ENCODE measurements at regions not wholly inside any gene's neighbourhood (a gene's known extent, or its start where the extent isn't known, plus 50 kb on each side); places are given as distances from the start of the nearest gene placed in this dataset.

DNA sequence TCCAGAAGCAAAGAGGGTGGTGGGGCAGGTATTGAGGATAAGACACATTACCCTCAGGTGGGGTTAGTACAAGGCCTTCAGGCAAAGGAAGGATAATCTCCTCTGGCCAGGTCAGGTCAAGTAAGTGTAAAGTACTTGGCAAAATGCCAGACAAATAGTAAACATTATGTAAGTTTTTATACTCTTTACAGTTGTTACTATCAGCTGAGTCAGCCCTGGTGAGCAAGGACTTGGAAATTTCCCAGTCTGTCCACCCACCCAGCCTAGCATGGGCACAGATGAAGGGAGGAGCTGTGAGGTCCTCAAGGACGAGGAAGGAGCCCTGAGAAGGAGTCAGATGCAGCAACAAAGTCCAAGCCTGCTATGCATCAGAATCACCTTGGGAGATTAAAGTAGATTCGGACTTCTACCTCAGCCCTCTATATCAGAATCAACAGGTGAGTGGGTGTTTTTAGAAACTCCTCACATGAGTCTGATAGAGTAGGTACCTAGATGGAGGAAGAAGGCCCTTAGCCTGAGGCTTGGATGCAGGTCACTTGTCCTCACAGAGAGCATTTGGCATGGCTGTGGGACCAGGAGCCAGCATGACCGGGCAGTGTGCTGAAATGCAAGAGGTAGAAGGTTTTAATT, 50.2 kb upstream of the BARX1 start:
- DNase-seq (no peak), ATAC-seq (ENCODE audit: low read depth) (no peak)
- no peak overlapping the region for H3K27ac Mint-ChIP-seq
- intact Hi-C loops (cut with micrococcal nuclease), result no loop called here
- no peaks in the 10 kb centered on the region for H3K9me3 Mint-ChIP-seq (ENCODE audit: insufficient read depth)
- TF ChIP-seq, protein P1, sequence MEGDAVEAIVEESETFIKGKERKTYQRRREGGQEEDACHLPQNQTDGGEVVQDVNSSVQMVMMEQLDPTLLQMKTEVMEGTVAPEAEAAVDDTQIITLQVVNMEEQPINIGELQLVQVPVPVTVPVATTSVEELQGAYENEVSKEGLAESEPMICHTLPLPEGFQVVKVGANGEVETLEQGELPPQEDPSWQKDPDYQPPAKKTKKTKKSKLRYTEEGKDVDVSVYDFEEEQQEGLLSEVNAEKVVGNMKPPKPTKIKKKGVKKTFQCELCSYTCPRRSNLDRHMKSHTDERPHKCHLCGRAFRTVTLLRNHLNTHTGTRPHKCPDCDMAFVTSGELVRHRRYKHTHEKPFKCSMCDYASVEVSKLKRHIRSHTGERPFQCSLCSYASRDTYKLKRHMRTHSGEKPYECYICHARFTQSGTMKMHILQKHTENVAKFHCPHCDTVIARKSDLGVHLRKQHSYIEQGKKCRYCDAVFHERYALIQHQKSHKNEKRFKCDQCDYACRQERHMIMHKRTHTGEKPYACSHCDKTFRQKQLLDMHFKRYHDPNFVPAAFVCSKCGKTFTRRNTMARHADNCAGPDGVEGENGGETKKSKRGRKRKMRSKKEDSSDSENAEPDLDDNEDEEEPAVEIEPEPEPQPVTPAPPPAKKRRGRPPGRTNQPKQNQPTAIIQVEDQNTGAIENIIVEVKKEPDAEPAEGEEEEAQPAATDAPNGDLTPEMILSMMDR (IDR thresholded peaks at IDR 0.05), result no peak
- H3K27ac ChIP-seq (ENCODE audit: low read length in 2 of 2), result no peak overlapping the region
- peaks cover 42% of the 10 kb centered on the region for H3K27me3 Mint-ChIP-seq
- H3K4me2 ChIP-seq (replicated peaks; ENCODE audit: low read depth, low read length, poor library complexity, severe bottlenecking), result no peak overlapping the region
- ChIA-PET POLR2A (no interaction called here), CTCF (interaction anchor here (2.6 kb wide), 1 partner anchor 9 kb away, joined by 19 read pairs; no protein-coding TSS in a partner anchor)
- H4K20me1 ChIP-seq (ENCODE audit: control insufficient read depth, insufficient read depth, low read length, poor library complexity, severe bottlenecking), result no peaks in the 10 kb centered on the region
- H3K4me1 ChIP-seq (ENCODE audit: control insufficient read depth in 2 of 2, insufficient read depth in 2 of 2, low read length in 2 of 2), result no peaks in the 10 kb centered on the region
- no peaks in the 10 kb centered on the region for H3K4me1 Mint-ChIP-seq
- no peak overlapping the region for H3K4me3 Mint-ChIP-seq
- no peak overlapping the region for H2AFZ ChIP-seq (ENCODE audit: insufficient read depth, low read depth, low read length, poor library complexity, severe bottlenecking)
- no peak overlapping the region for H3K9ac ChIP-seq (ENCODE audit: low read length)
- peaks cover 0 to 5% (median 2%) of the 10 kb centered on the region in 3 donors for H3K9me3 ChIP-seq (ENCODE audit: control extremely low read depth in 1 of 3, control insufficient read depth in 2 of 3, insufficient read depth in 1 of 3, low read length in 2 of 3)
- peaks cover 0 to 18% (median 5%) of the 10 kb centered on the region in 4 experiments for H3K27me3 ChIP-seq (replicated peaks in 1 of 4; ENCODE audit: control extremely low read depth in 1 of 4, control insufficient read depth in 3 of 4, insufficient read depth in 4 of 4, low read length in 3 of 4)
- no peak overlapping the region for H3K4me3 ChIP-seq (ENCODE audit: control extremely low read depth in 1 of 5, extremely low read depth in 1 of 5, insufficient read depth in 1 of 5, low read depth in 2 of 5, low read length in 4 of 5)
- no CpG with 5 or more reads among the region's 3 CpGs for WGBS (ENCODE audit: insufficient coverage)
- H3K79me2 ChIP-seq (ENCODE audit: control insufficient read depth, insufficient read depth, low read length), result no peaks in the 10 kb centered on the region
- no peaks in the 10 kb centered on the region for H3K36me3 ChIP-seq (replicated peaks in 1 of 2; ENCODE audit: control extremely low read depth in 1 of 2, control insufficient read depth in 1 of 2, extremely low read depth in 1 of 2, insufficient read depth in 2 of 2, low read length in 1 of 2)

All from B cell (primary cell).